GM21619 (cell line): ENCODE measurements at regions not wholly inside any gene's neighbourhood (a gene's known extent, or its start where the extent isn't known, plus 50 kb on each side); places are given as distances from the start of the nearest gene placed in this dataset.
"Not testable (repeated sequence)": the region's sequence is repeated elsewhere in the genome, so short reads cannot be mapped to it uniquely, and the experiment has no call there.

Experiments
- ATAC-seq: cut with Tn5 transposase; IDR thresholded peaks from one replicate; pipeline ENCODE4 v1.9.1; 2021; ENCODE audit not compliant: unreplicated experiment

DNA sequence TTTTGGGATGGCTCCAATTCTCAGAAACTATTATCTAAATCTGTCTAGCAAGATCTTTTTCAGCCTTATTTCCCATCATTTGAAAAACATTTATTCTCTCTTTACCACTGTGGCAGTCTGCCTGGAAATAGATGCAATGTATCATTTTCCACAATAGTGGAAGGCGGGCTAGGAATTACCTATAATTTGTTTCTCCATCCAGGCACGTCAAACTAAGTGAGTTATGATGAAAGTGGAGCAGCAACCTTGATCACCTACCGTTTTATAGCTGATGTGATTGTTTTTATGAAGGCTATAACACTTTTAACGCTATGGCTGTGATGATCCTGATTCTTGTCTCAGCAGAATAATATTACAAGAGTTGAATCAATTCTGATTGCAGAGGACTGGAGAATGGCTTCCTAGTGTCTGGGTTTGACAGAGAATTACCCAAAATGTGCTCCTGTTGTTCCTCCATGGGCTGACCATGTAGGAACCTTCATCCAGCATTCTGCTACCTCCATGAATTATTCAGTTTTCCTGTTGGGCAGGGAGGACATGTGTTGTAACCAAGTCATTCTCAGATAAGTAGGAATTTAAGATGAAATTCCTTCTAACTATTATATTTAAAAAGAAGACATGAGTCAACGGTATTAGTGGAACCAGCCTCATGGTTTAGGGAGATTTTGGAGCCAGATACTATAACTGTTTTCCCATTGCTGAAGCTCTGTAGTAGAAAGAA, 231.5 kb upstream of the SGO1 start:
- no peak for ATAC-seq

GRCh38 chr3:20406611-20407011, 220.6 kb upstream of the SGO1 start:
- ATAC-seq = no peak

DNA sequence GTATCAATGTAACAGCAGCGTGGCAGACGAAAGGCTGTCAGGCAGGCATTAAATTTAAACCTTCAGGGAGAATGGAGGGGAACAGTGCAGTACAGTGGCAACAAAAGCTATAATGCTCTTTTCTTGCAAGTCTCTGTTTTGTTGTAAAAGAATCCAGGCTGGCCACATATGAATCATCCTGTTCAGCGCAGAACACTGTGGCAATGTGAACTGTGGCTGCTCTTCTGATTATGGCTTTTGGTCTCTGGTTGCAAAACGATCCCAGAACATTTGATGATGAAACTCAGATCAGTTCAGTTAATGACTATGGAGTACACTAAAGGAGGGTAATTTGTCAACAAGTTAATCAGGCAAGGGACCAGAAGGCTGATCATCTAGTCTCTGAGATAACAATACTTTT, 219.7 kb upstream of the SGO1 start:
- ATAC-seq = no peak

DNA sequence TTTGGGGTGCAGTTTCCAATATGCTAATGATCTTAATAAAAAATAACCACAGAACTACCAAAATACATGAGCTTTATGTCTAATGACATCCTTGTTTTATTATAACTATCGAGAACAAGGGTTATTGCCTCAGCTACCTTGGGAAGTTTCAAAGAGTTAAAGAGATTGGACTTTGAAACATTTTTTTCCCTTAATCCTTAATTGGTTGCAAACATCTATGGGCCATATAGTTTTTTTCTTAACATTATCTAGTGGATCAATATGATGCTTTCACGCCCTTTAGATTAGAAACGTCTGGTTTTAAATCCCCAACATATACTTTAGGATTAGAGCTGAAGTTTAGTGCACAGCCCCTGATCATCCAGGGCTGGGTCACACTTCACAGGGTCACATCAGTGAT, 219.2 kb upstream of the SGO1 start:
- ATAC-seq = no peak

DNA sequence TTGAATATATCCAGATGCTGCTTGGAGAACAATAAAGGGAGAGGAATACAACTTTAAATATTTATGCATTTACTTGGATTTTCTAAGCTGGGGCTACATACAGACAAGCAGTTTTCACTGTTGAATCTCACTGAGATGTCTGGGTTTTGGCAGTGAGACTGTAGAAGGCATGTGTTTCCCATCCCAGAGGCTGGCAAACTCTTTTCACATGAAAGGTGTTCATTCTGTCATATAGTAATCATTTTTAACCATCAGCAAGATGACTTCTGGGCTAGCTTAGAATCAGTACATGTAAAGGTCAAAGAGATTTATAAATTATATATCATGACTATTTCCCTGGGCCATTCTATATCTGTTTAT, 218.7 kb upstream of the SGO1 start:
- no peak for ATAC-seq

- no peak for ATAC-seq
Measured at GRCh38 chr3:20403986-20404740, 218.2 kb upstream of the SGO1 start.

DNA sequence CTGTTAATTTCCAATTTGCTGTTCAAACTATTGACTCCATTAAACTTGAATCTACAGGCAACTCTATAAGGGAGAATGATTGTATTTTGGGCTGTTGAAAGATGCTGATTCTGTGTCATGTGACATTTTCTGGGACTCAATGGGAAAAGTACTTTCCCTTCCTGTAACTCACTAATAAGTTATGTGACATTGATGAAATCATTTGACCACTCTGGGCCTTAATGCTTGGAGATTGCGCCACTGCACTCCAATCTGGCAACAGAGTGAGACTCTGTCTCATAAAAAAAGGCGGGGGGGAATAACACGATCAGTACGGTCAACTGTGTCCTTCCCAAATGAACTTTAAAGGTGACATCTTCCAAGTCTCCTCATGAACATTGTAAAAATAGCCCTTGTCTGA, 215.2 kb upstream of the SGO1 start:
- ATAC-seq = no peak

DNA sequence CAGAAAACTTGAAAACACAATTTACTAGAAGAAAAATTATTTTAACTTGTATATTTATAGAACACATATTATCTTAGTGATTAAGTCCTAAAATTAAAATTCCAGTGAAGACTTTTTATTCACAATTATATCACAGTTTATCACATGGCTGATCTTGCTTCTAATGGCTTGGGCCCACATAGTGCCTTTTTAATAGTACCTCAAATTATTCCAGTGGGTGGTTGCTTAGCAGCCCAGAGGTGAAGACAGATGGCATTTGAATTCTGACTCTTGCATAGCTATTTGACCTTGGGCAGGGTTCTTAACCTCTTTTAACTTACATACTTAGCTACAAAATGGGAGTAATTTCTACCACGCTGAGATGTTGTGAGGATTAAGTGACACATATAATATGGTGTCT, 214.7 kb upstream of the SGO1 start:
- no peak for ATAC-seq

DNA sequence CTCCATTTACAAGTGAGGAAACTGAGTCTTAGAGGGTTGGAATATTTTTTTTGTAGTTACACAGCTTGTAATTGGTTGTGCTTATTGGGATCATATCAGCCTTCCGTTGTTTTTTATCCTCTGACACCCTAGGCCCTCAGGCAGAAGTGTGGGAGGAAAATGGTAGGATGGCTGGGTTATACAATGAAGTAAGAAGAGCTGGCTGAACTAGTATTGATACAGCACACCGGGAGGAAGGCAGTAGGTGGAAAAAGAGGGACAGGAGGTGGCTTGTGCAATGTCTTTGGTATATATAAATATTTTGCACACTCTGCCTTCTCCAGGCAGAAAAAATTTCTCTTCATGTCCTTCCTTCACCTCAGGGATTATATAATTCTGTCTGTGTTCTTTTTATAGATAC, 214.3 kb upstream of the SGO1 start:
- no peak for ATAC-seq

- ATAC-seq = no peak
Measured at GRCh38 chr3:20396335-20396734, 210.3 kb upstream of the SGO1 start.

- ATAC-seq = no peak
Measured at GRCh38 chr3:20395692-20396091, 209.7 kb upstream of the SGO1 start.

DNA sequence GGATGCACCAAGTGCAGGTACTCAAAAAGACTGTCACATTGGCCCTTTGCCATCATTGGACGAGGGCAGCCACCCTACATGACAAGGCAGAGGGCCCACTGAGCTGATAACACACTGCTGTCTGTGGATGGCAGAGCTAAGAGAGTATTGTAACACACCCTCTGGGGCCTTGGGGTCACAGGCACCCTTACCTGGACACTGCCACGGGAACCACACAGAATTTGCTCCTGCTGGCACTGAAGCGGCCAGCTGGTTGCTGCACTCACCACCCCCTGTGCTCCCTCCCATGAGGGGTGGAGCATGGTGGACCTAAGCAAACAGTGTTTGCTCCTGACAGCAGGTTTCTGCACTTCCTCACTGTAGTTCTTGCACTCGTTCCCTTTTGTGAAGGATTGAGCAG, 208.2 kb upstream of the SGO1 start:
- ATAC-seq = no peak

GRCh38 chr3:20391644-20392043, 205.6 kb upstream of the SGO1 start:
- ATAC-seq = no peak

DNA sequence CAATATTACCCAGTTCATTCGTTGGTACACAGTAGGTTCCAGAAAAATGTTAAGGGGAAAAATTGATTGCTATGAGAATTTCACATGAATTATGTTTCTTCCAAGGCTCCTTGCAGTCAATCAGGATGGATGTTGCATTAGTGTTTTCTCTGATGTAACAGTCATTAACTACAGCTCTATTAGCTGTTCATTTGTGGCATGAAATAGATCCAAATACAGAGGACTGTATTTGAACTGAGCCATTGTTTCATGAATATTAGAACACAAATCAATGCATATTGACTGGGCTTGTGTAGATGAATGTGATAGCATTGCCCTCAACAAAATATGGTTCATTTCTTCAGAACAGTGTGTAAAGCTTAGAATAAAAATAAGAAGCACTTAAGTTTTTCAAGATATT, 203.0 kb upstream of the SGO1 start:
- ATAC-seq = no peak

DNA sequence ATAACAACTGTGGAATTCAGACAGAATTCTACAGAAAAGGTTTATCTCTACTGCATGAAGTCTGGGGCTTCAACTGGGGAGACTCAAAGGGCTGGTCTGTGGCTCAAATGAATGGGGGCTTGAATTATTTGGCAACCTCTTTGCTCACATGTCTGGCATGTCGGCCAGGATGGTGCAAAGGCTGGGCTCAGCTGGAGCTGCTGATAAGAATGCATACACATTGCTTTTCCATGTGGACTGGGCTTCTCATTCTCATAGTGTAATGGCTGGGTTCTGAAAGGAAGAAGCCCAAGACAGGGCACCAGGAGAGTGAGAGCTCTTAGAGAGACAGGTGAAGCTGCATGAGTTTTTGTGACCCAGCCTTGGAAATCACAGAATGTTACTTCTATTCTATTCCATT, 194.3 kb upstream of the SGO1 start:
- no peak for ATAC-seq

GRCh38 chr3:20378315-20378714, 192.3 kb upstream of the SGO1 start:
- ATAC-seq = no peak

GRCh38 chr3:20376665-20377217, 190.7 kb upstream of the SGO1 start:
- ATAC-seq = no peak

- ATAC-seq = peak; percentile 69
Measured at GRCh38 chr3:20375302-20375701, 189.3 kb upstream of the SGO1 start.

DNA sequence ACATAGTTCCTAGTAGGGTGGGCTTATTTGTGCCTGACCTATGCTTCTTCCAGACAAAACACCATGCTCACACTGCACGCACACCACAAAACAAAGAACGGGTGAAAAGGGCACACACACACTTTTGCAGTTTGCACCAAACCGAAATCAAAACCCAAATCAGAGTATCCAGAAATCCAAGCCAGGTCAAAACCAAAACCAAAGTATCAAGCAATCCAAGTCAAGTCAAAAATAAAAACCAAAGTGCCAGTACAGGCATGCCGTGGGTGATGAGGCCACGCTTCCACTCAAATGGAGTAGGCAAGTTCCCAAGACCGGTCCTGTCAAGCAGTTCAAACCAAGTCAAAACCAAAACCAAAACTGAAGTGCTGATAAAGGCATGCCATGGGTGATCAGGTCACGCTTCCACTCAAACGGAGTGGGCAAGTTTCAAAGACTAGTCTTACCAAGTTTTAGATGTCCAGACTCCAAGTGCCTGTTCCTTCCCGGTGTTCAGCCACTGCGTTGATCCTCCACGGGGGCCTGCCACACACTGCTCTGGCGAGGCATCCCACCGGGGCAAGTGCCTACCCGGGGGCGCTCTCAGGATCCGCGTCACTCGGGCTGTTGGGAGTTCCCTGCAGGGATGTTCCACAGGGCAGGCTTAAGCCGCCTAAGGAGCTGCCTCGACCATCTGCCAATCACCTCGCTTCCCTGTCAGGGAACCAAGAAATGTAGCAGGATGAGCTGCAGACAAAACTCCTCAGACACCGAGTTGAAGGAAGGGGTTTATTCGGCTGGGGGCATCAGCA, 184.5 kb upstream of the SGO1 start:
- not testable (repeated sequence) for ATAC-seq

- ATAC-seq = no peak
Measured at GRCh38 chr3:20361000-20361399, 175.0 kb upstream of the SGO1 start.

GRCh38 chr3:20353286-20353685, 167.3 kb upstream of the SGO1 start:
- ATAC-seq = no peak
